ENCODE measurements at regions not wholly inside any gene's neighbourhood (a gene's known extent, or its start where the extent isn't known, plus 50 kb on each side); places are given as distances from the start of the nearest gene placed in this dataset.

- Mint-ChIP-seq H3K27ac (no peak overlapping the region), H3K27me3 (ENCODE audit: low read depth, poor library complexity) (no peaks in the 10 kb centered on the region), H3K9me3 (no peaks in the 10 kb centered on the region), H3K4me1 (no peaks in the 10 kb centered on the region), H3K36me3 (ENCODE audit: low read depth) (no peaks in the 10 kb centered on the region), H3K4me3 (no peak overlapping the region)
- no peak for TF ChIP-seq CTCF (IDR thresholded peaks at IDR 0.05)
- no peak for DNase-seq
These were observed 477.3 kb downstream of the MBD2 start for GRCh38 chr18:53747210-53747609.

- DNase-seq, result no peak
- H3K36me3 Mint-ChIP-seq (ENCODE audit: low read depth), result no peaks in the 10 kb centered on the region
- no peak for TF ChIP-seq CTCF (IDR thresholded peaks at IDR 0.05)
- no peaks in the 10 kb centered on the region for H3K27me3 Mint-ChIP-seq (ENCODE audit: low read depth, poor library complexity)
- no peaks in the 10 kb centered on the region for H3K4me1 Mint-ChIP-seq
- no peak overlapping the region for H3K4me3 Mint-ChIP-seq
- no peak overlapping the region for H3K27ac Mint-ChIP-seq
- H3K9me3 Mint-ChIP-seq, result no peaks in the 10 kb centered on the region
These were observed 478.5 kb downstream of the MBD2 start for GRCh38 chr18:53745986-53746385.

- no peak for TF ChIP-seq CTCF (IDR thresholded peaks at IDR 0.05)
- H3K27me3 Mint-ChIP-seq (ENCODE audit: low read depth, poor library complexity), result no peaks in the 10 kb centered on the region
- H3K9me3 Mint-ChIP-seq, result no peaks in the 10 kb centered on the region
- no peaks in the 10 kb centered on the region for H3K4me1 Mint-ChIP-seq
- H3K36me3 Mint-ChIP-seq (ENCODE audit: low read depth), result no peaks in the 10 kb centered on the region
- H3K27ac Mint-ChIP-seq, result no peak overlapping the region
- no peak overlapping the region for H3K4me3 Mint-ChIP-seq
- no peak for DNase-seq
These were observed 479.1 kb downstream of the MBD2 start for GRCh38 chr18:53745224-53745967.

DNA sequence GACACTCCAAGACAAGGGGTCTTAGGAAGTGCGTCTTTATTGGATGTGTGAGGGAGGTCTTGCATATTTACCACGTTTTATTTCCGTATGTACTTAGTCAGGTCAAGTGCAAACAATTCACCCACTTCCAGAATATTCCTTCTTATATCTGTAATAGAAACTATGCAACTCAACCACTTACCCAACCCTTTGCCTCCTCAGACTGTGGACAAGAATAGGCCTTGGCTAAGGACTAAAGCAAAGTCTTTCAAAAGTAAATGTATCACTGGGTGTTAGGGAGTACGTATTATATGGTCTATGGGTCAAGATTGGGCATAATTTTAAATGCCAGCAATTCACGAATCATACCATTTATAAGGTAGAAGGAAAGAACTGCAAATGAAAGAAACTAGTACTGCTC is 484.8 kb downstream of the MBD2 start:
- Mint-ChIP-seq H3K36me3 (ENCODE audit: low read depth) (no peaks in the 10 kb centered on the region), H3K4me1 (no peaks in the 10 kb centered on the region), H3K4me3 (no peak overlapping the region), H3K27me3 (ENCODE audit: low read depth, poor library complexity) (no peaks in the 10 kb centered on the region), H3K27ac (no peak overlapping the region), H3K9me3 (no peaks in the 10 kb centered on the region)
- TF ChIP-seq CTCF (IDR thresholded peaks at IDR 0.05), result no peak
- no peak for DNase-seq

DNA sequence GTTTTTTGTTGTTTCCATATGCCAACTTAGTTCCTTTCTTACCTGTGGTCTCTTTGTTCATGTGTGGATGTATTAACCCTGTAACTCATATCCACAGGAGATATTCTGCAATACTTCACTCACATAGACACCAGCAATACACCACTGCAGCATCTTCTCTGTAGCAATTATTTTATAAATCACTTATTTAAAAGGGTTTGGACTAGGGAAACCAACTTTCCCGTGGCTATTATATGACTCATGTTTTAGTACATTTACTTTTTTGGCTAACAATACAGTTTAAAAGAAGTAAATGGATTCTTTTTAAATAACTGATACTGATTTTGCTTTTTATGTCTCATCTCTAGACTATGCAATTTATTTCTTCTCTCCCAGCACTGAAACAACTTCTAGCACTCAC is 488.9 kb downstream of the MBD2 start:
- no peaks in the 10 kb centered on the region for H3K27me3 Mint-ChIP-seq (ENCODE audit: low read depth, poor library complexity)
- no peaks in the 10 kb centered on the region for H3K4me1 Mint-ChIP-seq
- H3K4me3 Mint-ChIP-seq, result no peak overlapping the region
- H3K27ac Mint-ChIP-seq, result no peak overlapping the region
- H3K36me3 Mint-ChIP-seq (ENCODE audit: low read depth), result no peaks in the 10 kb centered on the region
- peaks cover 3% of the 10 kb centered on the region for H3K9me3 Mint-ChIP-seq
- DNase-seq, result no peak
- TF ChIP-seq CTCF (IDR thresholded peaks at IDR 0.05), result no peak

DNA sequence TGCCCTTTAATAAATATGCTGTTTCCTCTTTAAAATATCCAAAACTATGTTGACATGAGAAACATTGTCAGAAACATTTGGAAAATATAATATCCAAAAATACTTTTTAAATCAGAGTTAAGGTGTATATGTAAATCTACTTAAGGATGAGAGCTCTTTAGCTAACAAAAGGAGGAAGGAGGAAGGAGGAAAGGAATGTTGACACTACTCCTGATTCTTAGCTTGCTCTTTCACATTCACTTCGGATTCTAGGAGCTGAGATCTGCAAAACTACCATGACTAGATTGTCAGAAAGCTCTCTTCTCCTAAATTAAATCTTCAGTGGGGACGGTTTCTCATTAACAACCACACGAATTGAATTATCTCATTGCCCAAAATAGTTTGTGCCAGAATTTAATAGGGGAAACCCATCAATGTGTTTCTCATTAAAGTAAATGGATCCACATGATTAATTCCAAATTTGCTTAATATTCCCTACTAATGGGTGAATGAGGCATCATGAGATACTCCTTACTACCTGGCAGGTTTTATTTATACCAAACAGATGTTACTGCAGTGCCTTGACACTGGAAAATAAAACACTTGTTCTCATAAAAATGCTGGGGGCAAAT is 509.1 kb downstream of the MBD2 start:
- Mint-ChIP-seq H3K4me1 (no peaks in the 10 kb centered on the region), H3K4me3 (no peak overlapping the region), H3K36me3 (ENCODE audit: low read depth) (no peaks in the 10 kb centered on the region), H3K27ac (no peak overlapping the region), H3K9me3 (no peaks in the 10 kb centered on the region), H3K27me3 (ENCODE audit: low read depth, poor library complexity) (no peaks in the 10 kb centered on the region)
- no peak for DNase-seq
- TF ChIP-seq CTCF (IDR thresholded peaks at IDR 0.05), result no peak

All from nephron progenitor cell (in vitro differentiated cells).